ENCODE measurements at regions not wholly inside any gene's neighbourhood (a gene's known extent, or its start where the extent isn't known, plus 50 kb on each side); places are given as distances from the start of the nearest gene placed in this dataset.

DNA sequence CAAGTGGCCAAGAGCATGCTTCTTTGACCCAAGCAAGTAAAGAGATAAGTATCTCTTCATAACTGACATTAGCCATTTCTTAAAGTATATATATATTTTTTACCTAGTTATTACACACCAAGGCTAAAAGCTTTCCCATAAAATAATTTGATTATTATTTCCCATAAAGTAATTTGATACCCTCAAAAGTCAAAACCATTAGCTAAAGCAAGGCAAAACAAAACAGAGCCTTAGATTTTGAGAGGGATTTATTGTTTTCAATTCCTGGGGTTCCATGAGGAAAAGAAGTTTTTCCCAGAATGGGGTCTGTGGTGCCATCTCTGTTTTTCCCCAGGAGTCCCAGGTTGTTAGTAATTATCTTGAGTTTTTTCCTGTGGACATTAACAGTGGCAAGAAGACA is 125.5 kb upstream of the NUDT4 start:
- no peak overlapping the region for H3K27ac ChIP-seq
- H3K9me3 ChIP-seq (ENCODE audit: severe bottlenecking), result peaks cover 12% of the 10 kb centered on the region
- H3K27me3 ChIP-seq (ENCODE audit: insufficient read depth, low read depth, severe bottlenecking), result no peaks in the 10 kb centered on the region
- no peaks in the 10 kb centered on the region for H3K36me3 ChIP-seq
- no peak overlapping the region for H3K4me3 ChIP-seq (ENCODE audit: low read depth, low read length)
- no peak for DNase-seq
- TF ChIP-seq, protein P1, sequence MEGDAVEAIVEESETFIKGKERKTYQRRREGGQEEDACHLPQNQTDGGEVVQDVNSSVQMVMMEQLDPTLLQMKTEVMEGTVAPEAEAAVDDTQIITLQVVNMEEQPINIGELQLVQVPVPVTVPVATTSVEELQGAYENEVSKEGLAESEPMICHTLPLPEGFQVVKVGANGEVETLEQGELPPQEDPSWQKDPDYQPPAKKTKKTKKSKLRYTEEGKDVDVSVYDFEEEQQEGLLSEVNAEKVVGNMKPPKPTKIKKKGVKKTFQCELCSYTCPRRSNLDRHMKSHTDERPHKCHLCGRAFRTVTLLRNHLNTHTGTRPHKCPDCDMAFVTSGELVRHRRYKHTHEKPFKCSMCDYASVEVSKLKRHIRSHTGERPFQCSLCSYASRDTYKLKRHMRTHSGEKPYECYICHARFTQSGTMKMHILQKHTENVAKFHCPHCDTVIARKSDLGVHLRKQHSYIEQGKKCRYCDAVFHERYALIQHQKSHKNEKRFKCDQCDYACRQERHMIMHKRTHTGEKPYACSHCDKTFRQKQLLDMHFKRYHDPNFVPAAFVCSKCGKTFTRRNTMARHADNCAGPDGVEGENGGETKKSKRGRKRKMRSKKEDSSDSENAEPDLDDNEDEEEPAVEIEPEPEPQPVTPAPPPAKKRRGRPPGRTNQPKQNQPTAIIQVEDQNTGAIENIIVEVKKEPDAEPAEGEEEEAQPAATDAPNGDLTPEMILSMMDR (IDR thresholded peaks at IDR 0.05; ENCODE audit: low read depth, low read length), result no peak

GRCh38 chr12:93254911-93255310 is 122.8 kb upstream of the NUDT4 start:
- no peaks in the 10 kb centered on the region for H3K27me3 ChIP-seq (ENCODE audit: insufficient read depth, low read depth, severe bottlenecking)
- TF ChIP-seq, protein P1 (IDR thresholded peaks at IDR 0.05; ENCODE audit: low read depth, low read length), result no peak
- H3K36me3 ChIP-seq, result no peaks in the 10 kb centered on the region
- H3K4me3 ChIP-seq (ENCODE audit: low read depth, low read length), result no peak overlapping the region
- H3K9me3 ChIP-seq (ENCODE audit: severe bottlenecking), result peaks cover 12% of the 10 kb centered on the region
- H3K27ac ChIP-seq, result no peak overlapping the region
- DNase-seq, result no peak

DNA sequence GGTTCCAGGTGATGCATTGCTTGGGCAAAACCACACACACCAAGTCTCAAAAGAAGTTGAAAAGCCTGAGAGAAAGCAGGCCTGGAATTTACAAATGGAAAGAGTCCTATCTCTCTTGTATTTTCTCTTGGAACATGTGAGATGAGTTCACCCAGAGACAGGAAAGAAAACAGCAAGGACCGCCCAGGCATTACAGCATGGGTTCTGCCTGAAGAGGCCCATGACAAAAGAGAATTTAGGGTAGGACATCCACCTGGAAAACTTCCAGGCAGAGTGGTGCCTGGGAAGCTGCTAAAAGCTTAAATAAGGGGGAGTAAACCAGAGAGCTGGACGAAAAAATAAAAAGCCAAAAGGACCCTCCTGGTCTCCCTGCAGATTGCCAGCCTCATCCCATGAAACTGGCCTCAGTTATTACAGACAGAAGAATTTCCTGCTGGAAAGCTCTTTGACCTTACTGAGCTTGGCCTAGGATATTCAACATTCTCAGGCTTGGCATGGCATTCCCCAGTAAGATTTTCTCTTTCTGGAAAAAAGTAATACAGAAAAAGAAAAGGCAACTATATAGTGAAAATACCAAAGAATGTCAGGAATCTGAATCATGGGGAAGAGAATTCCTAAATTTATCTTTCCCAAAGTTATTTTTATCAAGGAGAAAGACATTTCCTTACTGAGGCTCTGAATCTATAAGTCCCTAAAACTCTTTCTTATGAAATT is 121.3 kb upstream of the NUDT4 start:
- H3K4me3 ChIP-seq (ENCODE audit: low read depth, low read length), result no peak overlapping the region
- peaks cover 12% of the 10 kb centered on the region for H3K9me3 ChIP-seq (ENCODE audit: severe bottlenecking)
- H3K27me3 ChIP-seq (ENCODE audit: insufficient read depth, low read depth, severe bottlenecking), result no peaks in the 10 kb centered on the region
- DNase-seq, result no peak
- no peaks in the 10 kb centered on the region for H3K36me3 ChIP-seq
- TF ChIP-seq, protein P1 (IDR thresholded peaks at IDR 0.05; ENCODE audit: low read depth, low read length), result no peak
- no peak overlapping the region for H3K27ac ChIP-seq

DNA sequence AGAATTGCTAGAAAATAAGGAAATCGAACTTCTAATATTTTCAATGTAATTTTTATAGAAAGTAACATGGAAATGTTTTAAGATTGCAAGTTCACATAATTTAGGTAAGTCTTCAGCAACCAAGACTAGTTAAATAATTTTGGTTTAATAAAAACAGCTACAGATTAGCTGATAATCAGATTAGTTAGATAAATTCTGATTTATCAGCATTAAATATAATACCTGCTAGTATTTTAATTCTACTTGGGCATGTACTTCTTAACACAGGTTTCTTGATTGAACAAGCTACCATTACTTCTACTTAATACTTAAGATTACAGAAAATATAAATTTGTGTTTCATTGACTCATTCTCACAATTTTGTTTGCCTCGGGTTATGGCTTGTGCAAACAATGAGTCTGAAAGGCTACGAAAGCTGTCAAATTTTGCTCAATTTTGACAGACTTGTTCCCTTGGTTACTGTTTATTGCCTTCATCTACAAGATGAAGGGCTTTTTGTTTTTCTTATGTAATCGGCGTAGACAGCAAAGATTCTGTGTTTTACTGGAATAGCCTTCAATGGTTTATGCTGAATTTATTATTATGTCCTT is 116.1 kb upstream of the NUDT4 start:
- Histone ChIP-seq H3K36me3 (no peaks in the 10 kb centered on the region), H3K27me3 (ENCODE audit: insufficient read depth, low read depth, severe bottlenecking) (no peaks in the 10 kb centered on the region), H3K27ac (no peak overlapping the region), H3K4me3 (ENCODE audit: low read depth, low read length) (no peak overlapping the region), H3K9me3 (ENCODE audit: severe bottlenecking) (no peaks in the 10 kb centered on the region)
- no peak for DNase-seq
- TF ChIP-seq, protein P1 (IDR thresholded peaks at IDR 0.05; ENCODE audit: low read depth, low read length), result no peak

DNA sequence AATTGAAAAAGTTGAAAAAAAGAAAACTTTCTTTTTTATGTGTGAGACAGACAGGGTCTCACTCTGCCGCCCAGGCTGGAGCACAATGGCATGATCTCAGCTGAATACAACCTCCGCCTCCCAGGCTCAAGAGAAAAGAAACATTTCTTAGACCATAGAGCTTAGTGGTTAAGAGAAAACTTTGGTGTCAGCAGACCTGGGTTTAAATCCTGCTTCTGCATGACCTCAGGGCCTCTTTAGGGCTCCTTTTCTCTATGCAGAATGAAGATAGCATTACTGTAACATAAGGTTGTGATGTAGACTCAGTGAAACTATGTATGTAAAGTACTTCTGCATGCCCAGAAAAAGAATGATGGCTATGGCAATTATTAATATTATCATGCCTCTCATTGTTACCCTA is 104.7 kb upstream of the NUDT4 start:
- TF ChIP-seq, protein P1 (IDR thresholded peaks at IDR 0.05; ENCODE audit: low read depth, low read length), result no peak
- Histone ChIP-seq H3K27ac (no peak overlapping the region), H3K9me3 (ENCODE audit: severe bottlenecking) (no peaks in the 10 kb centered on the region)

More for the DNA sequence above, 104.7 kb upstream of the NUDT4 start:
- Histone ChIP-seq H3K27me3 (ENCODE audit: insufficient read depth, low read depth, severe bottlenecking) (no peaks in the 10 kb centered on the region), H3K36me3 (no peaks in the 10 kb centered on the region), H3K4me3 (ENCODE audit: low read depth, low read length) (no peak overlapping the region)
- no peak for DNase-seq

Data from WERI-Rb-1 (cell line).